NCI-H446 treated with DMSO at 0.1 percent for 48 hours (cell line): ENCODE measurements at regions not wholly inside any gene's neighbourhood (a gene's known extent, or its start where the extent isn't known, plus 50 kb on each side); places are given as distances from the start of the nearest gene placed in this dataset.

Experiments used
- DNase-seq: peaks from one replicate; lab custom pipeline; 2025; lab: John Stamatoyannopoulos, UW

GRCh38 chr6:121499666-121500065 lies 64.2 kb downstream of the GJA1 start:
- no peak for DNase-seq

GRCh38 chr6:121503589-121503991 lies 68.1 kb downstream of the GJA1 start:
- DNase-seq, result no peak

GRCh38 chr6:121504227-121504626 lies 68.8 kb downstream of the GJA1 start:
- DNase-seq, result no peak

- DNase-seq, result no peak
These were observed 69.8 kb downstream of the GJA1 start for GRCh38 chr6:121505284-121505683.

- no peak for DNase-seq
These were observed 71.6 kb downstream of the GJA1 start for GRCh38 chr6:121506761-121507754.

GRCh38 chr6:121510568-121511177 lies 75.2 kb downstream of the GJA1 start:
- DNase-seq, result no peak

- DNase-seq, result no peak
These were observed 80.3 kb downstream of the GJA1 start for GRCh38 chr6:121515630-121516265.

- no peak for DNase-seq
These were observed 80.9 kb downstream of the GJA1 start for GRCh38 chr6:121516331-121516730.

GRCh38 chr6:121520337-121521163 lies 85.1 kb downstream of the GJA1 start:
- no peak for DNase-seq

- DNase-seq, result no peak
These were observed 85.7 kb downstream of the GJA1 start for GRCh38 chr6:121521164-121521555.

GRCh38 chr6:121522265-121522664 lies 86.8 kb downstream of the GJA1 start:
- DNase-seq, result no peak

GRCh38 chr6:121522771-121523386 lies 87.4 kb downstream of the GJA1 start:
- no peak for DNase-seq

GRCh38 chr6:121523628-121524027 lies 88.2 kb downstream of the GJA1 start:
- DNase-seq, result no peak

GRCh38 chr6:121526282-121526681 lies 90.8 kb downstream of the GJA1 start:
- no peak for DNase-seq

- DNase-seq, result no peak
These were observed 96.3 kb downstream of the GJA1 start for GRCh38 chr6:121531658-121532169.

- DNase-seq, result no peak
These were observed 97.9 kb downstream of the GJA1 start for GRCh38 chr6:121533321-121533841.

GRCh38 chr6:121535777-121536176 lies 100.3 kb downstream of the GJA1 start:
- DNase-seq, result no peak

GRCh38 chr6:121536345-121536744 lies 100.9 kb downstream of the GJA1 start:
- no peak for DNase-seq

- no peak for DNase-seq
These were observed 104.0 kb downstream of the GJA1 start for GRCh38 chr6:121539439-121539838.

- no peak for DNase-seq
These were observed 104.8 kb downstream of the GJA1 start for GRCh38 chr6:121540210-121540609.

GRCh38 chr6:121544691-121545090 lies 109.2 kb downstream of the GJA1 start:
- DNase-seq, result no peak
